ENCODE measurements at regions not wholly inside any gene's neighbourhood (a gene's known extent, or its start where the extent isn't known, plus 50 kb on each side); places are given as distances from the start of the nearest gene placed in this dataset.

- no peak overlapping the region for H3K4me3 ChIP-seq (ENCODE audit: low read length)
- H3K4me1 Mint-ChIP-seq: no peaks in the 10 kb centered on the region
- no peak for DNase-seq
- TF ChIP-seq CTCF (conservative IDR thresholded peaks at IDR 0.05): no peak
- H3K9ac ChIP-seq (ENCODE audit: extremely low read depth, low read length, poor library complexity, severe bottlenecking): no peak overlapping the region
- no peak overlapping the region for H3K27ac Mint-ChIP-seq
- no peaks in the 10 kb centered on the region for H3K9me3 ChIP-seq (ENCODE audit: control insufficient read depth, low read length)
- H3K4me1 ChIP-seq (ENCODE audit: control insufficient read depth, insufficient read depth, low read length): no peaks in the 10 kb centered on the region
- peaks cover 2% of the 10 kb centered on the region for H3K27me3 Mint-ChIP-seq (ENCODE audit: insufficient read depth)
- no peaks in the 10 kb centered on the region for H3K9me3 Mint-ChIP-seq
- H3K27me3 ChIP-seq (ENCODE audit: control insufficient read depth, insufficient read depth, low read length, poor library complexity, severe bottlenecking): no peaks in the 10 kb centered on the region
- no peak overlapping the region for H3K4me3 Mint-ChIP-seq
- H3K36me3 ChIP-seq (ENCODE audit: control insufficient read depth, insufficient read depth, low read length): no peaks in the 10 kb centered on the region
- no peak overlapping the region for H3K27ac ChIP-seq (ENCODE audit: low read depth, low read length)
- WGBS, 2 experiments (ENCODE audit: insufficient coverage in 1 of 2, insufficient read length in 1 of 2): 72 to 87% methylated on average over 4 to 12 of the region's 12 CpGs
- no peaks in the 10 kb centered on the region for H3K36me3 Mint-ChIP-seq (ENCODE audit: low read depth)
Measured at GRCh38 chr21:43278359-43278758, 109.6 kb downstream of the CRYAA start.

- no peak overlapping the region for H3K9ac ChIP-seq (ENCODE audit: extremely low read depth, low read length, poor library complexity, severe bottlenecking)
- 75 to 77% methylated on average over 16 to 30 of the region's 30 CpGs for WGBS, 2 experiments (ENCODE audit: insufficient coverage in 1 of 2, insufficient read length in 1 of 2)
- DNase-seq: no peak
- Mint-ChIP-seq H3K4me1 (no peaks in the 10 kb centered on the region), H3K27me3 (ENCODE audit: insufficient read depth) (peaks cover 2% of the 10 kb centered on the region), H3K36me3 (ENCODE audit: low read depth) (no peaks in the 10 kb centered on the region), H3K9me3 (no peaks in the 10 kb centered on the region), H3K4me3 (no peak overlapping the region), H3K27ac (no peak overlapping the region)
- no peak for TF ChIP-seq CTCF (conservative IDR thresholded peaks at IDR 0.05)
- no peaks in the 10 kb centered on the region for H3K9me3 ChIP-seq (ENCODE audit: control insufficient read depth, low read length)
- H3K4me1 ChIP-seq (ENCODE audit: control insufficient read depth, insufficient read depth, low read length): no peaks in the 10 kb centered on the region
- no peaks in the 10 kb centered on the region for H3K36me3 ChIP-seq (ENCODE audit: control insufficient read depth, insufficient read depth, low read length)
- H3K27me3 ChIP-seq (ENCODE audit: control insufficient read depth, insufficient read depth, low read length, poor library complexity, severe bottlenecking): no peaks in the 10 kb centered on the region
- H3K4me3 ChIP-seq (ENCODE audit: low read length): no peak overlapping the region
- no peak overlapping the region for H3K27ac ChIP-seq (ENCODE audit: low read depth, low read length)
Measured at GRCh38 chr21:43277481-43278351, 108.9 kb downstream of the CRYAA start.

GRCh38 chr21:43276811-43277210, 108.0 kb downstream of the CRYAA start:
- WGBS, 2 experiments (ENCODE audit: insufficient coverage in 1 of 2, insufficient read length in 1 of 2): 92 to 93% methylated on average over 8 to 16 of the region's 16 CpGs
- no peaks in the 10 kb centered on the region for H3K27me3 ChIP-seq (ENCODE audit: control insufficient read depth, insufficient read depth, low read length, poor library complexity, severe bottlenecking)
- no peaks in the 10 kb centered on the region for H3K4me1 ChIP-seq (ENCODE audit: control insufficient read depth, insufficient read depth, low read length)
- Mint-ChIP-seq H3K27ac (no peak overlapping the region), H3K27me3 (ENCODE audit: insufficient read depth) (peaks cover 2% of the 10 kb centered on the region), H3K4me1 (no peaks in the 10 kb centered on the region), H3K9me3 (no peaks in the 10 kb centered on the region), H3K4me3 (no peak overlapping the region), H3K36me3 (ENCODE audit: low read depth) (no peaks in the 10 kb centered on the region)
- no peak for DNase-seq
- no peak overlapping the region for H3K27ac ChIP-seq (ENCODE audit: low read depth, low read length)
- no peak for TF ChIP-seq CTCF (conservative IDR thresholded peaks at IDR 0.05)
- H3K9me3 ChIP-seq (ENCODE audit: control insufficient read depth, low read length): no peaks in the 10 kb centered on the region
- H3K9ac ChIP-seq (ENCODE audit: extremely low read depth, low read length, poor library complexity, severe bottlenecking): no peak overlapping the region
- no peaks in the 10 kb centered on the region for H3K36me3 ChIP-seq (ENCODE audit: control insufficient read depth, insufficient read depth, low read length)
- no peak overlapping the region for H3K4me3 ChIP-seq (ENCODE audit: low read length)
